Fibroblast of lung (primary cell): ENCODE measurements at regions not wholly inside any gene's neighbourhood (a gene's known extent, or its start where the extent isn't known, plus 50 kb on each side); places are given as distances from the start of the nearest gene placed in this dataset.

ENCODE experiments used
- EZH2 ChIP-seq: IDR thresholded peaks from 2 replicates; pipeline ENCODE4 v1.5.1; 2012; ENCODE audit warnings: low read length, control low read depth, mild to moderate bottlenecking; ENCODE audit errors: missing control alignments
- TF ChIP-seq, protein P1 (sequence below), 2 donors: IDR thresholded peaks in 1 of 2; conservative IDR thresholded peaks in 1 of 2; 1 replicate in 1 of 2; 2 replicates in 1 of 2; pipeline ENCODE4 v1.5.1; 2011 to 2012; ENCODE audit warnings: low read length in 2 of 2, control low read depth in 1 of 2, inconsistent platforms in 1 of 2, low read depth in 1 of 2, mild to moderate bottlenecking in 1 of 2

DNA sequence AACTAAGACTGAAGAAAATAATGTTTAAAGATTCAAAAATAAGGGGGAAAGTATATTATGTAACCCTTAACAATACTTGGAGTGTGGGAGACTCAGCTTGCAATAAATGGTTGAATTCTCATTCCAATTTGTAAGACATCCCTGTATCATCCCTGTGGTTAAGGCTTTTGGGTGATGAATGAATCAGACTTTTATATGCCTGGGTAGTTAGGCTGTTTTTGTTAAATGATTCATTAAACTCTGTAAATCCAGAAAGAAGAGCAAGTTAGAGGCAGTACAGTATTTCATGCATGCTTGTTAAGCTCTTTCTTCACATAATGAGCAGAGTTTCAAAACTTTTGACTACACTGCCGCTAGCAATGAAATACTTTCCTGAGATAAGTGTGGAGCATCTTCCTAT lies 948.8 kb downstream of the SOCS6 start:
- TF ChIP-seq, protein P1, sequence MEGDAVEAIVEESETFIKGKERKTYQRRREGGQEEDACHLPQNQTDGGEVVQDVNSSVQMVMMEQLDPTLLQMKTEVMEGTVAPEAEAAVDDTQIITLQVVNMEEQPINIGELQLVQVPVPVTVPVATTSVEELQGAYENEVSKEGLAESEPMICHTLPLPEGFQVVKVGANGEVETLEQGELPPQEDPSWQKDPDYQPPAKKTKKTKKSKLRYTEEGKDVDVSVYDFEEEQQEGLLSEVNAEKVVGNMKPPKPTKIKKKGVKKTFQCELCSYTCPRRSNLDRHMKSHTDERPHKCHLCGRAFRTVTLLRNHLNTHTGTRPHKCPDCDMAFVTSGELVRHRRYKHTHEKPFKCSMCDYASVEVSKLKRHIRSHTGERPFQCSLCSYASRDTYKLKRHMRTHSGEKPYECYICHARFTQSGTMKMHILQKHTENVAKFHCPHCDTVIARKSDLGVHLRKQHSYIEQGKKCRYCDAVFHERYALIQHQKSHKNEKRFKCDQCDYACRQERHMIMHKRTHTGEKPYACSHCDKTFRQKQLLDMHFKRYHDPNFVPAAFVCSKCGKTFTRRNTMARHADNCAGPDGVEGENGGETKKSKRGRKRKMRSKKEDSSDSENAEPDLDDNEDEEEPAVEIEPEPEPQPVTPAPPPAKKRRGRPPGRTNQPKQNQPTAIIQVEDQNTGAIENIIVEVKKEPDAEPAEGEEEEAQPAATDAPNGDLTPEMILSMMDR (conservative IDR thresholded peaks at IDR 0.05 in 1 of 2, IDR thresholded peaks at IDR 0.05 in 1 of 2; ENCODE audit: low read depth in 1 of 2, low read length in 2 of 2) = no peak
- TF ChIP-seq EZH2 = no peak
